Cardiac fibroblast (primary cell): ENCODE measurements at regions not wholly inside any gene's neighbourhood (a gene's known extent, or its start where the extent isn't known, plus 50 kb on each side); places are given as distances from the start of the nearest gene placed in this dataset.

Source experiments
- DNase-seq, 2 donors: peaks; one replicate each; pipeline versions ENCODE4 v3.0.0 to v3.0.0-alpha.2; 2010; ENCODE audit warnings: low read depth in 2 of 2
- H3K4me3 ChIP-seq, 2 donors: replicated peaks in 1 of 2; 1 replicate in 1 of 2; 2 replicates in 1 of 2; pipeline ENCODE4 v1.5.1; 2011; ENCODE audit warnings: low read depth in 2 of 2, low read length in 2 of 2, mild to moderate bottlenecking in 2 of 2, moderate library complexity in 1 of 2
- TF ChIP-seq, protein P1 (sequence below): IDR thresholded peaks from one replicate; pipeline ENCODE4 v1.5.1; 2011; ENCODE audit warnings: low read depth, mild to moderate bottlenecking, low read length, inconsistent platforms

DNA sequence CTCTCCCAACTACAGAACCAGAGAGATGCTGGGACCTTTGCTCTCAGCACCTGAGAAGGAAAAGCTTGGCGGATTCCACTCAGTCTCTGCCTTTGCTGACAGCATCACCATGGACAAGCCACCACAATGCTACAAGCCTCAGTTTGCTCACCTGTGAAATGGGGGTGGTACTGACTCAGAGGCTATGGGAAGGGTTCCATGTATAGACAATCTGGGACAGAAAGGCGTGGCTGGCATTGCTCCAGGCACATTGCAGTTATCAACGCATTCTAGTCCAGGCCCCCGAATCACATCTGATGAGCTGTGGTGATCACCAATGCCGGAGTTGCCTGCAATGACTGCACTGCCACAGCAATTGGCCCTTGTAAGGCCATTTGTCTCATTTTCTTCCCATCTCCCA lies 72.6 kb downstream of the ISX start:
- no peak overlapping the region for H3K4me3 ChIP-seq
- TF ChIP-seq, protein P1, sequence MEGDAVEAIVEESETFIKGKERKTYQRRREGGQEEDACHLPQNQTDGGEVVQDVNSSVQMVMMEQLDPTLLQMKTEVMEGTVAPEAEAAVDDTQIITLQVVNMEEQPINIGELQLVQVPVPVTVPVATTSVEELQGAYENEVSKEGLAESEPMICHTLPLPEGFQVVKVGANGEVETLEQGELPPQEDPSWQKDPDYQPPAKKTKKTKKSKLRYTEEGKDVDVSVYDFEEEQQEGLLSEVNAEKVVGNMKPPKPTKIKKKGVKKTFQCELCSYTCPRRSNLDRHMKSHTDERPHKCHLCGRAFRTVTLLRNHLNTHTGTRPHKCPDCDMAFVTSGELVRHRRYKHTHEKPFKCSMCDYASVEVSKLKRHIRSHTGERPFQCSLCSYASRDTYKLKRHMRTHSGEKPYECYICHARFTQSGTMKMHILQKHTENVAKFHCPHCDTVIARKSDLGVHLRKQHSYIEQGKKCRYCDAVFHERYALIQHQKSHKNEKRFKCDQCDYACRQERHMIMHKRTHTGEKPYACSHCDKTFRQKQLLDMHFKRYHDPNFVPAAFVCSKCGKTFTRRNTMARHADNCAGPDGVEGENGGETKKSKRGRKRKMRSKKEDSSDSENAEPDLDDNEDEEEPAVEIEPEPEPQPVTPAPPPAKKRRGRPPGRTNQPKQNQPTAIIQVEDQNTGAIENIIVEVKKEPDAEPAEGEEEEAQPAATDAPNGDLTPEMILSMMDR = no peak
- DNase-seq = no peak

DNA sequence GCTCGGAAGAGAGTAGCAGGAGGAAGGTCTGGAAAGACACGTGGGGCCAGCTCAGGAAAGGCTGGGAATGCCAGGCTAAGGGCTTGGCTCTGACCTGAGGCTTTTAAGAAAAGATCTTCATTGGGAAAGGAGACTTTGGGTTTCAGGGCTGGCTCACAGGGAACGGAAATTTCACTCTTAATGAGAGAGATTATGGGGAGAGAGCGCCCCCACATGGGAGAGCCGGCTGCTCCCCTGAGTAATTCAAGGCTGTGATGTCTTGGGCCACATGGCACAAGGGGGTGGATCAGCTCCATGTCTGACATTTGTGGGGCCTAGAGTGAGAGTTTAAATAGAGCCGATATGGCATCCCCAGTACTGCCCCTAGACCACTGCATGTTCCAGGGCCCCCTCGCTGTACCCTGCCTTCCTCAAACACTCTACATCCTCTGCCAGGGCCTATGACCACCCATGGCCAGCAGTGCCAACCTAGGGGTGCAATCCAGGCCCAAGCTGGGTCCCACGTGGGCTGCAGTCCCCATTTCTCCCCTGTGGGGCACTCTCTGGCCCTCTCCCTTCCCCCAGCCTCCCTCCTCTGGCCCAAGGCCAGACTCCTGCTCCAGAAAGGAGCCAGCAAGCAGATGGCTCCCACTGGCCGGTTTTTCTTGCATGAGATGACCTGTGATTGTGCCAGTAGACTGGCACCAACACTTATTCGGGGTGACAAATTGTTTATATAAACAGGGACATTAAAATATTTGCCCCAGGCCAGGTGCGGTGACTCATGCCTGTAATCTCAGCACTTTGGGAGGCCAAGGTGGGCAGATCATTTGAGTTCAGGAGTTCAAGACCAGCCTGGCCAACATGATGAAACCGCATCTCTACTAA lies 75.2 kb downstream of the ISX start:
- DNase-seq = no peak
- H3K4me3 ChIP-seq = no peak overlapping the region
- TF ChIP-seq, protein P1 = no peak

DNA sequence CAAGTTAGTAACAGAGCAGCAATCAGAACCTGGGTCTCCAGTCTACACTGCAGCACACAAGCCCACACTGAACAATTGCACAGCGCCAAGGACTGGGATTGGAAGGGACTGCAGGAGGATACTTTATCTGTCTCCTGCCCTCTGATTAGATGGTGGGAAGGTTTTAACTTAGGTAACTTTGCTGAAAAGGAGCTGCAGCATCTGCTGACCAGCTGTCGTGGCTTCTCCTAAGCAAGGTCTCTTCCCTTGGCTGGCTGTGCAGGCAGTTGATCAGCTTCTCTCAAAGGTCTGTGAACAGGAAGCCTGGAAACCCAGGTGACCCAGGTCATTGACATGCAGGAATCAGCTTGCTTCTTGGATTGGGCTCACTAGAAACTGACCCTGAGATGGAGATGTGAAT lies 82.4 kb downstream of the ISX start:
- no peak for DNase-seq
- H3K4me3 ChIP-seq = no peak overlapping the region
- TF ChIP-seq, protein P1 = no peak

DNA sequence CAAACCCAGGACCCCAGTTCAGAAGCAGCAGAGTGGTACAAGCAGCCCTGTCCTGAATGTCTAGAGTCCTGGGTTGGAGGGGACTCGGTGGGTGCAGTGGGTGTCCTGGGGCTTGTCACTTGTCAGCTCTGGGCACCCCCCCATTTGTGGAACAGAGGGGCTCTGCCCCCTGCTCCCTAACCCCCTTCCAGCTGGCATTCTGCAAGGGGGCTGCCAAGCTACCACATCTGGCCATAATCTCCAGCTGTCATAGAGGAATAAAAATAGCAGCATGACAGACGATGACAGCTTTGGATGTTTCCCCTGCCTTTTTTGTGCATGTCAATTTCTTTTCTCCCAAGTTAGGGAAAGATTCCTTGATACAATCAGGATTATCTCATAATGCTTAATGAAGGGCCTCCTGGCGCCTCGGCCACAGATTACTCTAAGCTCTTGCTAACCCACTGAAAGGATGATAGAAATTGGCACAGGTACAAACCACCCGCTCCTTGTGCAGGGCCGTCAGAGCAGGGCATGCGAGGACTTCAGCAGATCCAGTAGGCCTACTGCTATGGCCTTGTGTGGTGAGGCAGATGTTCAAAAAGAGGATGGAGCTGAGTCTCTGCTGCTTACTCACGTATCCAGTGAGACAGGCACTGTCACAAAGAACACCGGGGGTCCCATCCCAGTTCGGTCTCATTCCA lies 83.0 kb downstream of the ISX start:
- no peak overlapping the region for H3K4me3 ChIP-seq
- DNase-seq = peak in 1 of 2 donors; percentile 7
- TF ChIP-seq, protein P1 = no peak

DNA sequence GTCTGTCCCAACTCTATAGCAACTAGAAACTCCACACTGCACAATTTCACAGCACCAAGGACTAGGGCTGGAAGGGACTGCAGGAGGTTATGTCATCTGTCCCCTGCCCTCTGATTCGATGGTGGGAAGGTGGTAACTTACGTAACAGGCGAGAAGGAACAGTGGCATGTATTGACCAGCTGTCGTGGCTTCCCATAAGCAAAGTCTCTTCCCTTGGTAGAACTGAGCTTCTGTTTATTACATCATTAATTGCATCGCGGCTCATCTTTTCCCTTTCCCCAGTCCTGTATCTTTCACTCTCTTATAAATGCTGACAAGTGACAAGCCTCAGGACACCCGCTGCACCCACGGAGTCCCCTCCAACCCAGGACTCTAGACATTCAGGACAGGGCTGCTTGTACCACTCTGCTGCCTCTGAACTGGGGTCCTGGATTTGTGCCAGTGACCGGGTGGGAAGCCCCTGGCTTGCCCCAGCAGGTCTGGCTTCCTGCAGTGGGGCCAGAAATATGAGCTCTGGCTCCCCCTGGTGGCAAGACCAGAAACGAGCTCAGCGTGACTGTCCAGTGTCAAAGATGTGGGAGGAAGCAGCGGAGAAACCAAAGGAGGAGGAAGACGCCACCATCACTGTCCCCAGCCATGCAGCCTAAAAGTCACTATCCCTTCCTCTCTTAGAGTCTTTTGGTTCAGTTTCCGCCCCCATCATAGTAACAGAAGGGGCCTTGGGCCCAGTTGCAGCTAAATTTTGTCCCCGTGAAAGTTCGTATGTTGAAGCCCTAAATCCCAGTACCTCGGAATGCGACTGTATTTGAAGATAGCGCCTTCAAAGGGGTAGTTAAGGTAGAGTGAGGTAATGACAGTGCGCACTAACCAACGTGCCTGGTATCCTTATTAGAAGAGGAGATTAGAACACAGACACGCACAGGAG lies 84.5 kb downstream of the ISX start:
- no peak overlapping the region for H3K4me3 ChIP-seq
- TF ChIP-seq, protein P1 = peak; percentile 79
- peak; percentile 57 for DNase-seq

DNA sequence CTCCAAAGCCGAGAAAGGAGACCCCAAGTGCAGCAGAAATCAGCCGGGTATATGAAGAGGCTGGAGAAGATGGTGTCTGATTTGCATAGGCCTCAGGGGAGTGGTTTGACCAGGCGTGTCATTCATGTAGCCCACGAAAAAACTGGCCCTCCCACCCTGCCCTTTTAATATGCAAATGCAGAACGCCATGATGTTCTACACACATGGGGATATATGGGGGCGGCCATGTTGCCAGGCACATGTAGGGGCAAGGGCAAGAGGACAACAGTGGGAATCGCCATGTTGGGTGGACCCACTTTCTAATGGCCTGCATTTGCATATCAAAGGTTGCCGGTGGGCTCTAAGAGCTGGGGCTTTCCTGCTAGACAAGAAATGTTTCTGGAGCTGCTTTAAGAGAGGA lies 86.4 kb downstream of the ISX start:
- TF ChIP-seq, protein P1 = no peak
- H3K4me3 ChIP-seq = no peak overlapping the region
- DNase-seq = no peak
